ENCODE measurements at regions not wholly inside any gene's neighbourhood (a gene's known extent, or its start where the extent isn't known, plus 50 kb on each side); places are given as distances from the start of the nearest gene placed in this dataset.

- DNase-seq = no peak
These were observed 344.9 kb downstream of the EFNA5 start for GRCh38 chr5:107325866-107326265.

GRCh38 chr5:107324809-107325208 is 345.9 kb downstream of the EFNA5 start:
- no peak for DNase-seq

- DNase-seq = no peak
These were observed 346.7 kb downstream of the EFNA5 start for GRCh38 chr5:107324071-107324470.

DNA sequence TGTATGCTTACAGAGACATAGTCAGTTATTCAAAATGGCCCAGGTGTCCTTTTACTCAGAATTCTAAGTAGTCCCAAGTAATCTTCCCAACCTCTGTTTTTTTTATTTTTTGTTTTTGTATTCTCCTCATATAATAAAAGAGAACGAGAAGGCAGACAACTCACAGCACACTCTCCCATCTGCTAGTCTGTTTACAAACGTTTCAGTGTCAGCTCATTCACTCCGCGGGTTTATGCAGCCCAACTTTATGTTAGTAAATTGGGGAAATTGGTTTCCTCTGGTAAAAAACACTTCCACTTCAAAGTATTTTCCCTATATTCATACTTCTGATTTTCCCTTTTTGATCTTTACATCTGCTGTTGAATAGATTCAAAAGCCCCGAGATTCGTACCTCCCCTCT is 347.2 kb downstream of the EFNA5 start:
- no peak for DNase-seq

GRCh38 chr5:107322936-107323335 is 347.8 kb downstream of the EFNA5 start:
- no peak for DNase-seq

GRCh38 chr5:107321906-107322305 is 348.8 kb downstream of the EFNA5 start:
- no peak for DNase-seq

DNA sequence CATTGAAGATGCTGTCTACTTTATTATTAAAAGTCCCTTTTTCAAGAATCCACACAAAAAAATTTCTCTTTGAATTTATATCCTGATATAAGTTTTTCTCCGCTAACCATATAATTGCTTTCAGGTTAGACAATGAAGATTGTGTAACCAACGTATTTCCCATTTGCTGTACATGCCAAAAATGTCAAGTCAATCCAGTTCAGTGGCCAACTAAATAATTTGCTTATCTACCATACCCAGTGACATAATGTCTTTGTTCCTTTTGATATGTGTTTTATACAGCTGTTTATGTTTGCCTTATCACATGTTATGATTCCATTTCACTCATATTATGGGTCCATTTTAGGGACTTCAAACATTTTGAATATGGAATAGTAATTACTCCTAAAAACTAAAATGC is 349.9 kb downstream of the EFNA5 start:
- DNase-seq = no peak

DNA sequence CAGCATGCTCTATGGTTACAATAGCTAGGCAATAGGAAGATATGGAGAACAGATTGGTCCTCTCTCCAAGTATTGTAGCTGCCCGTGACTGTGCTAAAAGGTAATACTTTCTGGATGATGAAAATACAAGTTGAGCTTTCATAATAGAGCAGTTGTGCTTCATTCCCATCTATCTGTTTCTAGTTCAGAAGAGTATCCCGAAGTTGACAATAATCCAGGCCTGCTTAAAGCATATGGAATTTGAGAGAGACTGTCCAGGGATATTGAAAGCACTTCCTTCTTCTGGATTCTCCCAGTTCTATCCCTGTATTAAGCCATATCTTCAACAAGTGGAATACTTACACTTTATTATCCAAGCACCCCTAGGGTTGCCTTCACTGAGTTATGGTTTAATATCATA is 350.4 kb downstream of the EFNA5 start:
- no peak for DNase-seq

- DNase-seq = no peak
These were observed 350.8 kb downstream of the EFNA5 start for GRCh38 chr5:107319901-107320300.

- no peak for DNase-seq
These were observed 356.4 kb downstream of the EFNA5 start for GRCh38 chr5:107314330-107314729.

GRCh38 chr5:107313921-107314320 is 356.8 kb downstream of the EFNA5 start:
- no peak for DNase-seq

- DNase-seq = no peak
These were observed 357.6 kb downstream of the EFNA5 start for GRCh38 chr5:107313098-107313497.

GRCh38 chr5:107310181-107310580 is 360.6 kb downstream of the EFNA5 start:
- no peak for DNase-seq

GRCh38 chr5:107306594-107306993 is 364.1 kb downstream of the EFNA5 start:
- DNase-seq = no peak

DNA sequence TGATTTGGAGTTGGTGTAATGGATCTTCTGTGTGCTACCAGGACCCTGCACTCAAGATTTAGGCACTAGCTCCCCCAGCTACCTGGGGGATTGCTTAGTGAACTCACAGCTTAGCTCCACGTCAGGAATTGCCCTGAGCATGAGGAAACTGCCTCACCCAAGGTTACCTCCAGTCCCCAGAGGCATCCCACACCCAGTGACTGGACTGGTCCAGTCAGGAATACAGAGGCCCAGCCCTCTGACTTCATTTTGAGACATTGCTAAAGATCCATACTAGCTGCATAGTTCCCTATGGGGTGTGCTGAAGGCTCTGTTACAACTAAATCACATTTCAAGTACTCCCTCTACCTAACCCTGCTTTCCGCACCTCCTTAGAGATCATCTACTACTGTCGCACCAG is 364.7 kb downstream of the EFNA5 start:
- no peak for DNase-seq

DNA sequence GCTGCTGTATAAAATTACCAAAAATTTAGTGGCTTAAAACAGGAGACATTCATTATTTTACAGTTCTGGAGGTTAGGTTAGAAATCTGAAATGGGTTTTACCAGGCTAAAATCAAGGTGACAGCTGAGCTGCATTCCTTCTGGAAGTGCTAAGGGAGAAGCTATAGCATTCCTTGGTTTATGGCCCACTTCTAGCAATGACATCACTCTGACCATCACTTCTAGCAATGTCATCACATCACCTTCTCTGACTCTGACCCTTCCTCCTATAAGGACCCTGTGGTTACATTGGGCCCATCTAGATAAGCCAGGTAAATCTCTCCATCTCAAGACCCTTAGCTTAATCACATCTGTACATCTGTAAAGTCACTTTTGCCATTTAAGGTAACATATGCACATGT is 366.1 kb downstream of the EFNA5 start:
- DNase-seq = no peak

- no peak for DNase-seq
These were observed 367.4 kb downstream of the EFNA5 start for GRCh38 chr5:107303171-107303968.

- no peak for DNase-seq
These were observed 368.3 kb downstream of the EFNA5 start for GRCh38 chr5:107302441-107302840.

DNA sequence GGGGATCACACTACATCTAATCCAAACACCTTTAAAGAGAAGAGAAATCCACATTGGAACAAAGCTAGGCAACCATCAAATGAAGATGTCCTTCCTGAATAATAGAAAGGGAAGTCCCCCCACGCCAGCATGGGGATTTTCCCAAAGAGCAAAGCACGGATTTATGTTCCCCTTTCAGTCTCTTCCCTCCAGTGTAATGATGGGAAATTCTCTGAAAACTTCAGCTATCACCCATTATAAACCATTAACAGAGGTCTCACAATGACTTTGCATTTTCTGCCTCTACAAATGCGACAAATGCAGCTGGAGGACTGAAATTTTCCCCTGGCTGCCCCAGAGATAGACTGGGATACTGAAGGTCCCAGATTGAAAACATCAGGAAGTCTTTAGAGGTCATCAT is 368.7 kb downstream of the EFNA5 start:
- no peak for DNase-seq

- DNase-seq = no peak
These were observed 369.9 kb downstream of the EFNA5 start for GRCh38 chr5:107300721-107301327.

DNA sequence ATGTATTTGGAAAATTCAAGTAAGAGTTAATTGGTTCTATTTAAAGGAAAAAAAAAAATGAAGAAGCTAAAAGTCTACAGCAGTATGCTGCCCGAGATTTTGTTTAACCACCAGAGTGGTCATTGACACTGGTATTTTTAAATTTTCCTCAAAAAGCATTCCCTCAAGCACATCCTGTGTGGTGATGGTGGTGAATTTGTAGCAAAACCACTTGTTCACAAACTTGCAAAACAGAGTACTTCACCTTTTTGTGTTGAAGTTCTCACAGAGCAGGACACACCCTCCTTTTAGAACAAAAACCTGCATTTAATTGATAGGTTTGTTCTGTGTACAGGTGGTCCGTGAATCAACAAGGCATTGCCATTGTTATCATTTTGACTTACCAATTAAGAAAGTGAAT is 374.2 kb downstream of the EFNA5 start:
- DNase-seq = no peak

- DNase-seq = no peak
These were observed 374.8 kb downstream of the EFNA5 start for GRCh38 chr5:107295914-107296313.

- no peak for DNase-seq
These were observed 376.1 kb downstream of the EFNA5 start for GRCh38 chr5:107294669-107295068.

- DNase-seq = no peak
These were observed 376.6 kb downstream of the EFNA5 start for GRCh38 chr5:107294211-107294550.
